ENCODE measurements at regions not wholly inside any gene's neighbourhood (a gene's known extent, or its start where the extent isn't known, plus 50 kb on each side); places are given as distances from the start of the nearest gene placed in this dataset.
"Not testable (repeated sequence)": the region's sequence is repeated elsewhere in the genome, so short reads cannot be mapped to it uniquely, and the experiment has no call there.

DNA sequence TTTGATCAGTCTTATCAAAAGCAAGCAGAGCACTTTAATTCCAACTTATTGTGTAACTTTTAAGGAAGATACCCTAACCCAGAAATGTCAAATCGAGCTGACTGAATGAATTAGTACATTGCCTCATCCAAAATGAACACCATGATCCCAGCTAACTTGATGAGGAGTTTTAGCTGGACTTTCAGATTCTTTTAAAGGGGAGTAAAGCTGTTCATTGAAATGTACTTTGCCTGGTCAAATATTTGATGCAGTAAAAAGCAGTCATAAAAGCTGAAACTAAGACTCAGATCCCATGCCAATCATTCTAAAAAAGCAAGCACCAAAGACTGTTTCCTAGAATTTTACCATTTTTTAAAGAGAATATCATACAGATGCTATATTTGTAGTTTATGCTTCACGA is 114.1 kb downstream of the FSCB start:
- no peak for DNase-seq
- no peaks in the 10 kb centered on the region for H3K36me3 ChIP-seq (ENCODE audit: control insufficient read depth in 4 of 4, insufficient read depth in 4 of 4, low read length in 3 of 4)
- H3K4me1 ChIP-seq (ENCODE audit: control extremely low read depth in 1 of 4, control insufficient read depth in 4 of 4, insufficient read depth in 4 of 4, low read length in 3 of 4), result no peaks in the 10 kb centered on the region
- H3K27ac ChIP-seq (ENCODE audit: insufficient read depth in 1 of 2, low read depth in 1 of 2, low read length in 2 of 2, poor library complexity in 1 of 2, severe bottlenecking in 2 of 2), result no peak overlapping the region
- ChIA-PET CTCF (no interaction called here), POLR2A (no interaction called here)
- H3K9me3 ChIP-seq (ENCODE audit: control extremely low read depth in 1 of 5, control insufficient read depth in 4 of 5, insufficient read depth in 2 of 5, low read depth in 1 of 5, low read length in 4 of 5), result no peaks in the 10 kb centered on the region
- H3K4me3 ChIP-seq (ENCODE audit: control insufficient read depth in 1 of 7, extremely low read depth in 1 of 7, insufficient read depth in 4 of 7, low read depth in 2 of 7, low read length in 6 of 7), result no peak overlapping the region
- no CpG with 5 or more reads among the region's 2 CpGs for WGBS (ENCODE audit: insufficient coverage)
- H3K27me3 ChIP-seq (replicated peaks in 2 of 5; ENCODE audit: control insufficient read depth in 4 of 5, insufficient read depth in 5 of 5, low read length in 4 of 5), result no peaks in the 10 kb centered on the region

DNA sequence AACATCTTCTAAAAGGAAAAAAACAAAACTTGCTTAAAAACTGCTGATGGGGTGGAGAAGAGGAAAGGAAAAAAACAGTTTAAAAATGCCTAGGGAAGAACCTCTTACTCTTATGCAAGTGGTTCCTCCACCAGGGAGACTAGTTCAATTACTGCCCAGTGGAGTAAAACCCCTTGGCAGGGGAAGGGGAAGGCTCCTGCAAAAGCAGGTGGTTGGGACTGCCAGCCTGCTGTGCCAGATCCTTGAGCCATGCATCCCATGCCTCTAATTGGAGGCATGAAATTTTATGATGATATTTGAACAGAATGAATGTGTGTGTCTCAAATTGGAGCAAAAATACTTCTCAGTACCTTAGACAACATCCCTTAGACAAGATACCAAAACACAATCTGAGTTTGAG is 118.8 kb downstream of the FSCB start:
- H3K27ac ChIP-seq (ENCODE audit: insufficient read depth in 1 of 2, low read depth in 1 of 2, low read length in 2 of 2, poor library complexity in 1 of 2, severe bottlenecking in 2 of 2), result no peak overlapping the region
- ChIA-PET CTCF (no interaction called here), POLR2A (no interaction called here)
- no peak for DNase-seq
- H3K9me3 ChIP-seq (ENCODE audit: control extremely low read depth in 1 of 5, control insufficient read depth in 4 of 5, insufficient read depth in 2 of 5, low read depth in 1 of 5, low read length in 4 of 5), result no peaks in the 10 kb centered on the region
- H3K27me3 ChIP-seq (replicated peaks in 2 of 5; ENCODE audit: control insufficient read depth in 4 of 5, insufficient read depth in 5 of 5, low read length in 4 of 5), result no peaks in the 10 kb centered on the region
- no peaks in the 10 kb centered on the region for H3K36me3 ChIP-seq (ENCODE audit: control insufficient read depth in 4 of 4, insufficient read depth in 4 of 4, low read length in 3 of 4)
- no peak overlapping the region for H3K4me3 ChIP-seq (ENCODE audit: control insufficient read depth in 1 of 7, extremely low read depth in 1 of 7, insufficient read depth in 4 of 7, low read depth in 2 of 7, low read length in 6 of 7)
- no peaks in the 10 kb centered on the region for H3K4me1 ChIP-seq (ENCODE audit: control extremely low read depth in 1 of 4, control insufficient read depth in 4 of 4, insufficient read depth in 4 of 4, low read length in 3 of 4)

DNA sequence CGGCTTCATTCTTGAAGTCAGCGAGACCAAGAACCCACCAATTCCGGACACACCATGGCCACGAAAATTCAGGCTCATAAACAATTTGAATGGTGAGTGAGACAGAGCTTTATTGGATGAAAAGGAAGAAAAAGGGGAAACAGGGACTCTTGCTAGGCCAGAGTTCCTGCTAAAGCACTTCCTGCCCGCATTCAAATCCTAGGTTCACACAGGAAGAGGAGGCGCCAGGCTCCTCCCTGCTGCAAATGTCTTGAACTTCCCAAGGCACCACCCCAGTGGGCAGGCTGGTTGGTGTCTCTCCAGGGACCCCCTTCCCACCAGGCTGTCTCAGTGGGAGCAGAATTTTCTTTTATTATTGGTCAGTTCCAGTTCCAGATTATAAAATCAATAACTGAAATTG is 121.2 kb downstream of the FSCB start:
- H3K27ac ChIP-seq (ENCODE audit: insufficient read depth in 1 of 2, low read depth in 1 of 2, low read length in 2 of 2, poor library complexity in 1 of 2, severe bottlenecking in 2 of 2), result no peak overlapping the region
- POLR2A ChIA-PET, result no interaction called here
- no peaks in the 10 kb centered on the region for H3K4me1 ChIP-seq (ENCODE audit: control extremely low read depth in 1 of 4, control insufficient read depth in 4 of 4, insufficient read depth in 4 of 4, low read length in 3 of 4)
- CTCF ChIA-PET, result no interaction called here
- no peak for DNase-seq
- no peaks in the 10 kb centered on the region for H3K36me3 ChIP-seq (ENCODE audit: control insufficient read depth in 4 of 4, insufficient read depth in 4 of 4, low read length in 3 of 4)
- H3K4me3 ChIP-seq (ENCODE audit: control insufficient read depth in 1 of 7, extremely low read depth in 1 of 7, insufficient read depth in 4 of 7, low read depth in 2 of 7, low read length in 6 of 7), result no peak overlapping the region
- no peaks in the 10 kb centered on the region for H3K27me3 ChIP-seq (replicated peaks in 2 of 5; ENCODE audit: control insufficient read depth in 4 of 5, insufficient read depth in 5 of 5, low read length in 4 of 5)
- no peaks in the 10 kb centered on the region for H3K9me3 ChIP-seq (ENCODE audit: control extremely low read depth in 1 of 5, control insufficient read depth in 4 of 5, insufficient read depth in 2 of 5, low read depth in 1 of 5, low read length in 4 of 5)
- WGBS (ENCODE audit: insufficient coverage), result 96% methylated on average over 3 of the region's 6 CpGs

DNA sequence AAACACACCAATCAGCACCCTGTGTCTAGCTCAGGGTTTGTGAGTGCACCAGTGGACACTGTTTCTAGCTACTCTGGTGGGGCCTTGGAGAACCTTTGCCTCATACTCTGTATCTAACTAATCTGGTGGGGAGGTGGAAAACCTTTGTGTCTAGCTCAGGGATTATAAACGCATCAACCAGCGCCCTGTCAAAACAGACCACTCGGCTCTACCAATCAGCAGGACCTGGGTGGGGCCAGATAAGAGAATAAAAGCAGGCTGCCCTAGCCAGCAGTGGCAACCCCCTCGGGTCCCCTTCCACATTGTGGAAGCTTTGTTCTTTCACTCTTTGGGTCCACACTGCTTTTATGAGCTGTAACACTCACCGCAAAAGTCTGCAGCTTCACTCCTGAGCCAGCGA is 121.8 kb downstream of the FSCB start:
- H3K27ac ChIP-seq (ENCODE audit: insufficient read depth in 1 of 2, low read depth in 1 of 2, low read length in 2 of 2, poor library complexity in 1 of 2, severe bottlenecking in 2 of 2); H3K27me3 ChIP-seq (replicated peaks in 2 of 5; ENCODE audit: control insufficient read depth in 4 of 5, insufficient read depth in 5 of 5, low read length in 4 of 5); H3K36me3 ChIP-seq (ENCODE audit: control insufficient read depth in 4 of 4, insufficient read depth in 4 of 4, low read length in 3 of 4); H3K9me3 ChIP-seq (ENCODE audit: control extremely low read depth in 1 of 5, control insufficient read depth in 4 of 5, insufficient read depth in 2 of 5, low read depth in 1 of 5, low read length in 4 of 5); CTCF ChIA-PET; H3K4me1 ChIP-seq (ENCODE audit: control extremely low read depth in 1 of 4, control insufficient read depth in 4 of 4, insufficient read depth in 4 of 4, low read length in 3 of 4); DNase-seq; POLR2A ChIA-PET; H3K4me3 ChIP-seq (ENCODE audit: control insufficient read depth in 1 of 7, extremely low read depth in 1 of 7, insufficient read depth in 4 of 7, low read depth in 2 of 7, low read length in 6 of 7): not testable (repeated sequence)
- WGBS (ENCODE audit: insufficient coverage), result 96% methylated on average over 6 of the region's 6 CpGs

DNA sequence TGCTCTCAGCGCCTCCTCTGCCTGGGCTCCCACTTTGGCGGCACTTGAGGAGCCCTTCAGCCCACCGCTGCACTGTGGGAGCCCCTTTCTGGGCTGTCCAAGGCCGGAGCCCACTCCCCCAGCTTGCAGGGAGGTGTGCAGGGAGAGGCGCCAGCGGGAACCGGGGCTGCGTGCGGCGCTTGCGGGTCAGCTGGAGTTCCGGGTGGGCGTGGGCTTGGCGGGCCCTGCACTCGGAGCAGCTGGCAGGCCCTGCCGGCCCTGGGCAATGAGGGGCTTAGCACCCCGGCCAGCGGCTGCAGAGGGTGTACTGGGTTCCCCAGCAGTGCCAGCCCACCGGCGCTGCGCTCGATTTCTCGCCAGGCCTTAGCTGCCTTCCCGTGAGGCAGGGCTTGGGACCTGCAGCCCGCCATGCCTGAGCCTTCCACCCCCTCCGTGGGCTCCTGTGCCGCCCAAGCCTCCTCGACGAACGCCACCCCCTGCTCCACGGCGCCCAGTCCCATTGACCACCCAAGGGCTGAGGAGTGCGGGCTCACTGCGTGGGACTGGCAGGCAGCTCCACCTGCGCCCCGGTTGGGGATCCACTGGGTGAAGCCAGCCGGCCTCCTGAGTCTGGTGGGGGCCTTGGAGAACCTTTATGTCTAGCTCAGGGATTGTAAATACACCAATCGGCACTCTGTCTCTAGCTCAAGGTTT is 122.3 kb downstream of the FSCB start:
- DNase-seq; H3K27me3 ChIP-seq (replicated peaks in 2 of 5; ENCODE audit: control insufficient read depth in 4 of 5, insufficient read depth in 5 of 5, low read length in 4 of 5); CTCF ChIA-PET; POLR2A ChIA-PET; H3K4me1 ChIP-seq (ENCODE audit: control extremely low read depth in 1 of 4, control insufficient read depth in 4 of 4, insufficient read depth in 4 of 4, low read length in 3 of 4); H3K27ac ChIP-seq (ENCODE audit: insufficient read depth in 1 of 2, low read depth in 1 of 2, low read length in 2 of 2, poor library complexity in 1 of 2, severe bottlenecking in 2 of 2); H3K9me3 ChIP-seq (ENCODE audit: control extremely low read depth in 1 of 5, control insufficient read depth in 4 of 5, insufficient read depth in 2 of 5, low read depth in 1 of 5, low read length in 4 of 5); H3K4me3 ChIP-seq (ENCODE audit: control insufficient read depth in 1 of 7, extremely low read depth in 1 of 7, insufficient read depth in 4 of 7, low read depth in 2 of 7, low read length in 6 of 7); H3K36me3 ChIP-seq (ENCODE audit: control insufficient read depth in 4 of 4, insufficient read depth in 4 of 4, low read length in 3 of 4): not testable (repeated sequence)
- WGBS (ENCODE audit: insufficient coverage), result 97% methylated on average over 25 of the region's 38 CpGs

DNA sequence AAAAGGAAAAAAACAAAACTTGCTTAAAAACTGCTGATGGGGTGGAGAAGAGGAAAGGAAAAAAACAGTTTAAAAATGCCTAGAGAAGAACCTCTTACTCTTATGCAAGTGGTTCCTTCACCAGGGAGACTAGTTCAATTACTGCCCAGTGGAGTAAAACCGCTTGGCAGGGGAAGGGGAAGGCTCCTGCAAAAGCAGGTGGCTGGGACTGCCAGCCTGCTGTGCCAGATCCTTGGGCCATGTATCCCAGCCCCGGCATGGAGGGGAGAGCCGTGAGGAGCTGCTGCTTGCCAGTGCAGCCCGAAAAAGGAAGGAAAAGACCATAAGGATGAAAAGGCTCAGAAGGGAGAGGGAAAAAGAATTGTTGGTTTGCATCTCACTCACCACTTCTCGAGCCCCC is 123.0 kb downstream of the FSCB start:
- Histone ChIP-seq H3K4me3 (ENCODE audit: control insufficient read depth in 1 of 7, extremely low read depth in 1 of 7, insufficient read depth in 4 of 7, low read depth in 2 of 7, low read length in 6 of 7) (no peak overlapping the region), H3K36me3 (ENCODE audit: control insufficient read depth in 4 of 4, insufficient read depth in 4 of 4, low read length in 3 of 4) (no peaks in the 10 kb centered on the region), H3K27ac (ENCODE audit: insufficient read depth in 1 of 2, low read depth in 1 of 2, low read length in 2 of 2, poor library complexity in 1 of 2, severe bottlenecking in 2 of 2) (no peak overlapping the region), H3K4me1 (ENCODE audit: control extremely low read depth in 1 of 4, control insufficient read depth in 4 of 4, insufficient read depth in 4 of 4, low read length in 3 of 4) (no peaks in the 10 kb centered on the region), H3K9me3 (ENCODE audit: control extremely low read depth in 1 of 5, control insufficient read depth in 4 of 5, insufficient read depth in 2 of 5, low read depth in 1 of 5, low read length in 4 of 5) (no peaks in the 10 kb centered on the region), H3K27me3 (replicated peaks in 2 of 5; ENCODE audit: control insufficient read depth in 4 of 5, insufficient read depth in 5 of 5, low read length in 4 of 5) (no peaks in the 10 kb centered on the region)
- ChIA-PET POLR2A (no interaction called here), CTCF (no interaction called here)
- WGBS (ENCODE audit: insufficient coverage), result 100% methylated on average over 1 of the region's 5 CpGs
- DNase-seq, result no peak

DNA sequence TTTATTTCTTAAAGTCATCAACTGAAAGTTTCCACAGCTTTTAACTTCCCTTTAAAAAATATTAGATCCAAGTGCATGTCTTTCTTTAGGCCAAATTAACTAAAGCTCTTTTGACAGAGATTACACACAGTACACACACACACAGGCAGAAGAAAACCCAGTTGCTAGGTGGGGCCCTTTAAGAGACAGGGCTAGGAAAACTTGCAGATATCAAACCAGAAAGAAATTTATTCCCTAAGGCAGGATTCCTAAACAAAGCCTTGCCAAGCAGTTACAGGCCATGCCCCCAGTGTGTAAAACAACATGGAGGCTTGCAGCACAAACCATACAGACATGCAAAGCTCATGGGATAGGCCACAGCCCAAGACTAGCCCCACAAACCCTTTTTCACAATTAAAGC is 123.4 kb downstream of the FSCB start:
- POLR2A ChIA-PET, result no interaction called here
- CTCF ChIA-PET, result no interaction called here

More for the DNA sequence above, 123.4 kb downstream of the FSCB start:
- Histone ChIP-seq H3K27ac (ENCODE audit: insufficient read depth in 1 of 2, low read depth in 1 of 2, low read length in 2 of 2, poor library complexity in 1 of 2, severe bottlenecking in 2 of 2) (no peak overlapping the region), H3K4me1 (ENCODE audit: control extremely low read depth in 1 of 4, control insufficient read depth in 4 of 4, insufficient read depth in 4 of 4, low read length in 3 of 4) (no peaks in the 10 kb centered on the region), H3K36me3 (ENCODE audit: control insufficient read depth in 4 of 4, insufficient read depth in 4 of 4, low read length in 3 of 4) (no peaks in the 10 kb centered on the region), H3K9me3 (ENCODE audit: control extremely low read depth in 1 of 5, control insufficient read depth in 4 of 5, insufficient read depth in 2 of 5, low read depth in 1 of 5, low read length in 4 of 5) (no peaks in the 10 kb centered on the region), H3K4me3 (ENCODE audit: control insufficient read depth in 1 of 7, extremely low read depth in 1 of 7, insufficient read depth in 4 of 7, low read depth in 2 of 7, low read length in 6 of 7) (no peak overlapping the region), H3K27me3 (replicated peaks in 2 of 5; ENCODE audit: control insufficient read depth in 4 of 5, insufficient read depth in 5 of 5, low read length in 4 of 5) (no peaks in the 10 kb centered on the region)
- DNase-seq, result no peak

Data from common myeloid progenitor, CD34-positive (primary cell).